Spleen (tissue), 11 donors: ENCODE measurements at regions not wholly inside any gene's neighbourhood (a gene's known extent, or its start where the extent isn't known, plus 50 kb on each side); places are given as distances from the start of the nearest gene placed in this dataset.

ENCODE experiments used
- DNase-seq: peaks from one replicate; pipeline ENCODE4 v3.0.0-alpha.2; 2020
- H3K27ac ChIP-seq, 8 donors: fragments of 200-600 bp; sonication (generic) in 7 of 8; 1 replicate in 4 of 8; 2 replicates in 4 of 8; pipeline versions ENCODE4 v1.5.0 to v1.8.0; 2016 to 2021; ENCODE audit warnings: inconsistent platforms in 4 of 8, mild to moderate bottlenecking in 4 of 8, moderate library complexity in 1 of 8
- H3K27me3 ChIP-seq, 7 donors: fragments of 200-600 bp; sonication (generic) in 6 of 7; replicated peaks in 1 of 7; 1 replicate in 4 of 7; 2 replicates in 3 of 7; pipeline versions ENCODE4 v1.5.0 to v1.8.0; 2016 to 2021; ENCODE audit warnings: inconsistent platforms in 3 of 7, mild to moderate bottlenecking in 1 of 7
- H3K36me3 ChIP-seq, 6 donors: fragments of 200-600 bp; sonication (generic) in 5 of 6; 1 replicate in 4 of 6; 2 replicates in 2 of 6; pipeline versions ENCODE4 v1.5.0 to v1.8.0; 2016 to 2021; ENCODE audit warnings: inconsistent platforms in 2 of 6
- H3K4me1 ChIP-seq, 6 donors: fragments of 200-600 bp; sonication (generic) in 5 of 6; 1 replicate in 3 of 6; 2 replicates in 3 of 6; pipeline versions ENCODE4 v1.5.0 to v1.8.0; 2016 to 2021; ENCODE audit warnings: inconsistent platforms in 3 of 6
- H3K4me3 ChIP-seq, 8 donors: fragments of 200-600 bp; sonication (generic) in 7 of 8; 1 replicate in 4 of 8; 2 replicates in 4 of 8; pipeline versions ENCODE4 v1.5.0 to v1.8.0; 2016 to 2021; ENCODE audit warnings: inconsistent platforms in 4 of 8, mild to moderate bottlenecking in 4 of 8, moderate library complexity in 2 of 8
- H3K9me3 ChIP-seq, 8 donors: fragments of 200-600 bp; sonication (generic) in 7 of 8; 1 replicate in 4 of 8; 2 replicates in 4 of 8; pipeline versions ENCODE4 v1.5.0 to v1.8.0; 2016 to 2021; ENCODE audit warnings: inconsistent platforms in 4 of 8
- POLR2A ChIP-seq, 3 donors: fragments of 450-650 bp; IDR thresholded peaks; one replicate each; pipeline ENCODE4 v1.5.1; 2017; ENCODE audit warnings: antibody characterized with exemption in 3 of 3, mild to moderate bottlenecking in 1 of 3
- POLR2AphosphoS5 ChIP-seq, 3 donors: sonication (generic); formaldehyde crosslinking; IDR thresholded peaks; one replicate each; pipeline ENCODE4 v1.5.1; 2017; ENCODE audit warnings: antibody characterized with exemption in 3 of 3
- WGBS, 5 donors: extraction: QIAGEN DNeasy Blood & Tissue Kit in 3 of 5; methylation state at CpG; one replicate each; pipeline versions ENCODE4 v1.1.5 to v1.1.7; 2013 to 2018; 5-methylcytosine and 5-hydroxymethylcytosine counted together
- intact Hi-C: fragments of 100-400 bp; cut with DNase I; formaldehyde crosslinking; loops from one replicate; pipeline ENCODE4 v1.15.0; 2023; ENCODE audit warnings: low total_unique reads
- TF ChIP-seq, protein P1 (sequence below), 11 experiments: fragments of 200-600 bp in 7 of 11; fragments of 450-650 bp in 4 of 11; sonication (generic) in 4 of 11; IDR thresholded peaks in 8 of 11; conservative IDR thresholded peaks in 3 of 11; 1 replicate in 7 of 11; 2 replicates in 4 of 11; pipeline versions ENCODE4 v1.4.0 to v1.8.0; 2016 to 2021; ENCODE audit warnings: antibody characterized with exemption in 11 of 11, inconsistent platforms in 4 of 11, mild to moderate bottlenecking in 1 of 11
- donor health status: healthy with polysubstance abuse.
- donor health status: DM: no; HTN: no; CAD: no; lungs with moderate emphysema.
- donor health status: DM: no; HTN: no; CAD: no.
- donor health status: Bipolar disorder and iron deficiency.
- donor health status: healthy.
- donor health status: DM: no; HTN: no; CAD: no.
- donor health status: DM: yes; HTN: yes; CAD: no.

DNA sequence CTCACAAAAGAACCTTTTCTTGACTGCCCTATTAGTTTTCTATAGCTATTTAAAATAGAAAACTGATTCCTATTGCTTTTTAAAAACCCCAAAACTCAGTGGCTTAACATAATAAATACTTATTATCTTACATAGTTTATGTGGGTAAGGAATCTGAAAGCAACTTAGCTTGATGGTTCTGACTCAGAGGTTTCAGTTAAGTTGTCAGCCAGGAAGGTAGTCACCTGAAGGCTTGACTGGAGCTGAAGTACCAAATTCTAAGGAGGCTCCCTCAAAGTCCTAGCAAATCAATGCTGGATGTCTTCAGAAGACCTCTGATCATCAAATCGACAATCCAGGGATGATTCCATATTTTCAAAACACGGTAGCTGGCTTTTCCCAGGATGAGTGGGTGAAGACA lies 546.6 kb upstream of the CDH2 start:
- H3K36me3 ChIP-seq, result no peaks in the 10 kb centered on the region
- 78 to 89% (median 81%) methylated on average over 2 of the region's 2 CpGs for WGBS, 5 donors
- peaks cover 0 to 8% (median 0%) of the 10 kb centered on the region in 8 donors for H3K9me3 ChIP-seq
- intact Hi-C loops, result no loop called here
- H3K27me3 ChIP-seq, result no peaks in the 10 kb centered on the region
- no peak for TF ChIP-seq POLR2A (IDR thresholded peaks at IDR 0.05)
- TF ChIP-seq, protein P1, sequence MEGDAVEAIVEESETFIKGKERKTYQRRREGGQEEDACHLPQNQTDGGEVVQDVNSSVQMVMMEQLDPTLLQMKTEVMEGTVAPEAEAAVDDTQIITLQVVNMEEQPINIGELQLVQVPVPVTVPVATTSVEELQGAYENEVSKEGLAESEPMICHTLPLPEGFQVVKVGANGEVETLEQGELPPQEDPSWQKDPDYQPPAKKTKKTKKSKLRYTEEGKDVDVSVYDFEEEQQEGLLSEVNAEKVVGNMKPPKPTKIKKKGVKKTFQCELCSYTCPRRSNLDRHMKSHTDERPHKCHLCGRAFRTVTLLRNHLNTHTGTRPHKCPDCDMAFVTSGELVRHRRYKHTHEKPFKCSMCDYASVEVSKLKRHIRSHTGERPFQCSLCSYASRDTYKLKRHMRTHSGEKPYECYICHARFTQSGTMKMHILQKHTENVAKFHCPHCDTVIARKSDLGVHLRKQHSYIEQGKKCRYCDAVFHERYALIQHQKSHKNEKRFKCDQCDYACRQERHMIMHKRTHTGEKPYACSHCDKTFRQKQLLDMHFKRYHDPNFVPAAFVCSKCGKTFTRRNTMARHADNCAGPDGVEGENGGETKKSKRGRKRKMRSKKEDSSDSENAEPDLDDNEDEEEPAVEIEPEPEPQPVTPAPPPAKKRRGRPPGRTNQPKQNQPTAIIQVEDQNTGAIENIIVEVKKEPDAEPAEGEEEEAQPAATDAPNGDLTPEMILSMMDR (IDR thresholded peaks at IDR 0.05 in 8 of 11, conservative IDR thresholded peaks at IDR 0.05 in 3 of 11), result no peak
- no peak for TF ChIP-seq POLR2AphosphoS5 (IDR thresholded peaks at IDR 0.05)
- H3K4me3 ChIP-seq, result no peak overlapping the region
- DNase-seq, result no peak
- H3K4me1 ChIP-seq, result no peaks in the 10 kb centered on the region
- no peak overlapping the region for H3K27ac ChIP-seq

DNA sequence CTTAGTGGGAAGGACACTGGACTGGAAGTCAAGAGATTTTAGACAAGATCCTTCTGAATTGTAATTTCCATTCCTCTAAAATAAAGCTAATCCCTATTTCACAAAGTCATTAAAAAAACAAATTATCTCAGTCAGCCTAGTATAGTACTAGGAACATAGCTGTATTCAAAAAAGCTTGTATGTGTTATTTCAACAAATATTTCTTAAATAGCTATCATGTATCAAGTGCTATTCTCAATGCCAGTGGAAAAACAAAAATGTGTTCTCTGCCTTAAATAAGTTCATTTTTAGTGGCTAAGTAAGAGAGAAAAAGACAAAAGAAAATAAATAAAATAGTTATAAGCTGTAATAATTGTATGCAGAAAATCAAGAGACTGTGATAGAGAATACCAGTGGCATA lies 541.8 kb upstream of the CDH2 start:
- Histone ChIP-seq H3K27me3 (no peaks in the 10 kb centered on the region), H3K4me3 (no peak overlapping the region), H3K27ac (no peak overlapping the region), H3K9me3 (peaks cover 0 to 12% (median 0%) of the 10 kb centered on the region in 8 donors), H3K4me1 (no peaks in the 10 kb centered on the region), H3K36me3 (no peaks in the 10 kb centered on the region)
- DNase-seq, result no peak
- intact Hi-C loops, result no loop called here
- TF ChIP-seq POLR2A (IDR thresholded peaks at IDR 0.05) (no peak), POLR2AphosphoS5 (IDR thresholded peaks at IDR 0.05) (no peak)

DNA sequence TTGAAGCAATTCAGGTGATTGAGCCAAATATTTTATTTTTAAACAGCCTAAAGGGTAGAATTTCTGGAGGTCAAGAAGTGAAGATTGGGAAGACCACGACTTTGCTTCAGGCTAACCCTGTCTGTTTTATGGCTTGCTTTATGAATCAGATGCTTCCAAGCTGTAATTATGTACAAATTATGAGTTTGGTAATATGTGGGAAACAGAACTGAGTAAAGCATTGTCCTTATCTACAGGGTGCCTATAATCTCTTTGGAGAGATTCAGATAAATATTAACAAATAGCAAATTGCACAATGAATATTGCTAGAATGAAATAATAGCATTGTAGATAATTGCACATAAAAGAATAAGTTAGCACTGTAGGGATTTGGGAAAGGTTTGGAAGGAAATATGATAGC lies 539.4 kb upstream of the CDH2 start:
- Histone ChIP-seq H3K9me3 (peaks cover 0 to 9% (median 0%) of the 10 kb centered on the region in 8 donors), H3K27ac (no peak overlapping the region), H3K27me3 (no peaks in the 10 kb centered on the region), H3K36me3 (no peaks in the 10 kb centered on the region), H3K4me3 (no peak overlapping the region), H3K4me1 (no peaks in the 10 kb centered on the region)
- WGBS, 5 donors, result 57 to 76% (median 61%) methylated on average over 1 of the region's 1 CpG
- TF ChIP-seq POLR2AphosphoS5 (IDR thresholded peaks at IDR 0.05) (no peak), POLR2A (IDR thresholded peaks at IDR 0.05) (no peak)
- TF ChIP-seq, protein P1 (IDR thresholded peaks at IDR 0.05 in 8 of 11, conservative IDR thresholded peaks at IDR 0.05 in 3 of 11), result no peak
- intact Hi-C loops, result no loop called here
- DNase-seq, result no peak

DNA sequence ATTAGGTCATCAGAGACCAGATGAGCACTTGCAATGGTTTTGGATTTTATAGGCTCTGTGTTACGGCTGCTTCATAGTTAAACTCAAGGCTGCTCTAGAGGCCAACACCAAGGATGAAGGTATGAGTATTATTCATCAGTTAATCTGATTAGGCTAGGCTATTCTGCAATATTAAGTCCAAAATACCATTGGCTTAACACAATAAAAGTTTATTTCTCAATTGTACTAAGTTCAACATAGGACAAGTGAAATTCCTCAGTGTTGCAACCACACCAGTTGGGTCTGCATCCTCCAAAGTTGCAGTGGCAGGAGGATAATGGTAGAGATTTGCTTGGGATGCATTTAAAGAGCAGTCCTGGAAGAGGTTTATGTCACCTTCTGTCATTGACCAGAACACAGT lies 538.3 kb upstream of the CDH2 start:
- H3K27ac ChIP-seq, result no peak overlapping the region
- intact Hi-C loops, result no loop called here
- no peaks in the 10 kb centered on the region for H3K4me1 ChIP-seq
- peaks cover 0 to 9% (median 0%) of the 10 kb centered on the region in 8 donors for H3K9me3 ChIP-seq
- TF ChIP-seq, protein P1 (IDR thresholded peaks at IDR 0.05 in 8 of 11, conservative IDR thresholded peaks at IDR 0.05 in 3 of 11), result no peak
- no peak for TF ChIP-seq POLR2AphosphoS5 (IDR thresholded peaks at IDR 0.05)
- no peaks in the 10 kb centered on the region for H3K27me3 ChIP-seq
- no peak overlapping the region for H3K4me3 ChIP-seq
- DNase-seq, result no peak
- WGBS, 5 donors, result 85 to 94% (median 88%) methylated on average over 1 of the region's 1 CpG
- H3K36me3 ChIP-seq, result no peaks in the 10 kb centered on the region

DNA sequence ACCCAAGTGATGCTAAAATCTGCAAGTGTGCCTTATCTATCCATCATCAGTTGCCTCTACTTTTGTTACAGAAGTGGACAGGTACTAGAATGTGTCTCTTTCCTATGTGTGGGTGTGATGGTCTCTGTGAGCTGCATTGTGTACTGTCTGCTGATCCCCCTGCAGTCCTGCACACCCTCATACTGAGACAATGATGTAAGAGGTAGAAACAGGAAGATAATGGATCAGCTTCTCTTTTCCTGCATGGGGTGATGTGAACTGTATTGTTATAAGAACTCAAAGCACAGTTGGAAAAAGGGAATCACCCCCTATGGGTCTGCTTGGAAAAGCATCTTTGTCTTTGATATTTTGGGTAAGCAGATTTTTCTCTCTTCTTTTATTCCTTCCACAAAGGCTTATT lies 537.6 kb upstream of the CDH2 start:
- intact Hi-C loops, result no loop called here
- Histone ChIP-seq H3K9me3 (peaks cover 0 to 9% (median 0%) of the 10 kb centered on the region in 8 donors), H3K27me3 (no peaks in the 10 kb centered on the region), H3K4me3 (no peak overlapping the region), H3K27ac (no peak overlapping the region), H3K4me1 (no peaks in the 10 kb centered on the region), H3K36me3 (no peaks in the 10 kb centered on the region)
- no peak for DNase-seq
- no peak for TF ChIP-seq POLR2A (IDR thresholded peaks at IDR 0.05)
- TF ChIP-seq, protein P1 (IDR thresholded peaks at IDR 0.05 in 8 of 11, conservative IDR thresholded peaks at IDR 0.05 in 3 of 11), result no peak
- no peak for TF ChIP-seq POLR2AphosphoS5 (IDR thresholded peaks at IDR 0.05)
